HG03280 (cell line): ENCODE measurements at regions not wholly inside any gene's neighbourhood (a gene's known extent, or its start where the extent isn't known, plus 50 kb on each side); places are given as distances from the start of the nearest gene placed in this dataset.

Experiments used
- ATAC-seq: cut with Tn5 transposase; IDR thresholded peaks from one replicate; pipeline ENCODE4 v1.9.1; 2021; ENCODE audit warnings: mild to moderate bottlenecking, moderate library complexity; ENCODE audit not compliant: unreplicated experiment

DNA sequence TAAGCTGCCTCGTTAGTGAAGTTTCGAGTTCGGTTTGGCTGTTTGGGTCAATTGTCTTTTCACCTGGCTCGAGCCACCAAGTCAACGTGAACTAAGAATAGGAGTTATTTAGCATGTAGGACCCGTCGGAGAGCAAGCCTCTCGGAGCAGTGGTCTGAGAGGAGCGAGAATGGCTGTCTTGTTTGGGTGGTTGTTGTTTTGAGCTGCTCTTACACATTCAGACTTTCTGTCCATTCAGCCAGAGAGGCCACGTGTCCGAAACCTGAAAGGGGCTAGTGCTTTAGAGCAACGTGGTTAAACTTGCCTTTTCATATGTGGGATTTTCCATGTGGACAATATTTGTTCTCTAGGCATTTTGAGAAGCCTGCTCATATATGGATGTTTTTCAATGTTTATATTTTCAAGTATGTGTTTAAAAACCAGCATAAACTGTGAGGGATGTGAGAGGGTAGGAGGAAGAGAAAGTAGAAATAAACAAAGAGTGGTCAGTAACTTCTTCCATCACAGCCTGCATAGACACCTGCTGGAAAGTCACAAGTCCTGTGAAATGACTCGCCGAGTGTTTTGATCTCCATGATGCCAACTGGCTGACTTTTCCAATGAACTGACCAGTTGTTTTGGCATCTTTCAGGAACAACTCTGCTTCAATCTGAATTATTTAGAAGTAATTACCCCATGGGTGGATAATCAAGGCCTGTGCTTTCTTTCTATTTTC, 221.0 kb downstream of the ASCL1 start:
- ATAC-seq, result no peak

DNA sequence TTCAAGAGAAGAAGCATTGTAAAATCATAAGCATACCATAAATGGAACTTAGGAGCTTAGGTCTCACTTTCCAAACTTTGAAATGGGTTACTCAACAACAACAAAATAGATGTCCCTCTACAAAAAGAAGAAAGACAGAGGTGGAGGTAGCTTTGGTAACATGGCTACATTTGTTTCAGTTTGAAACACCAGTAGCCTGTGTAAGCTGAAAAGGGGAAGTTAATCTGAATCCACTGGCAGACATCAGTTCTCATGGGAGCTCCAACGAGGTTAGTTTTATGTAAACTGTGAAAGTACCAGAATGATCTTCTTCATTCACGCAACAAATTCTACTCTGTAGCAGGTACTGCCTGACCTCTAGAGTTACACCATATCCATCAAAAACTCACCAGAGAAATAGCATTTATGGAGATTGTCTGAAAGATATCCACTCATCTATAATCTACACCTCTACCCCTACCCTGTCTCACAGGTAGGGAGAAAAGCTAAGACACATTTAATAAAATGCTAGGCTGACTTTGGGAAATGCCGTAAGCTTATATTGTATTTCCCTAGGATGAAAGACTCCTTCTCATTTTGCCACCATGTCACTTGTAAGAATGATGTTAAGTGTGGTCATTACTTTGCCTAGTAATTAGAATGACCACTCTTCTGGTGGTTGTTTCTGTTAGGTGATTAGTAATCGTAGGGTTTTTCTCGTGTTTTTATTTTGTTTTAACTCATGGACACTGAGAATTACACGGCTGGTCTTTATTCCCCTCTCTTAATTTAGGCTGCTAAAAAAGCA, 224.1 kb downstream of the ASCL1 start:
- peak; percentile 85 for ATAC-seq

DNA sequence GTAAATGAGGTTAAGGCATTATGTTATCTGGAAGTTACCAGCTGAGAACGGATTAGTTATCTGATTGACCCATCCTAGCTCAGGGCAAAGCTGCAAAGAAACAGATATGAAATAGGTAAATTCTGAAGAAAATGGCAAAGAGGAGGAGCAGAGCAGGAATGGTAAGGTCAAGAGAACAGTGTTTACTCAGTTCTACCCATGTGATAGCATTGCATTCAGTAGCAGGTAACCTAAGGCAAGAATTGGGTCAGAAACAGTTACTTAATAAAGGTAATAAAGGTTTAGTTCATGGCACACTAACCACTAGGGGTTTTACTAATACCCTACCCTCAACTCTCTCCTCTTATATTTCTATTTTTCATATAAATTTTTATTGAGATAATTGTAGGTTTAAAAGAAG, 224.8 kb downstream of the ASCL1 start:
- no peak for ATAC-seq

DNA sequence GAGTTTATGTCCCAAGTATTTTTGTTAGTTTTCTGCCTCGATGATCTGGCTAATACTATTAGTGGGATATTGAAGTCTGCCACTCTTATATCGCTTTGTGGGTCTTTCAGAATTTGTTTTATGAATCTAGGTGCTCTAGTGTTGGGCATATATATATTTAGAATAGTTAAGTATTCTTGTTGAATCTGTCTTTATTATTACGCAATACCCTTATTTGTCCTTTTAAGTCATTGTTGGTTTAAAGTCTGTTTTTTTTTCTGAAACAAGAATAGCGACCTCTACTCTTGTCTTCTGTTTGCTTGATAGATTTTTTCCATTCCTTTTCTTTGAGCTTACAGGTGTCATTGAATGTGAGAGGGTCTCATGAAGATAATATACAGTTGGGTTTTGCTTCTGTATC, 239.0 kb downstream of the ASCL1 start:
- no peak for ATAC-seq

DNA sequence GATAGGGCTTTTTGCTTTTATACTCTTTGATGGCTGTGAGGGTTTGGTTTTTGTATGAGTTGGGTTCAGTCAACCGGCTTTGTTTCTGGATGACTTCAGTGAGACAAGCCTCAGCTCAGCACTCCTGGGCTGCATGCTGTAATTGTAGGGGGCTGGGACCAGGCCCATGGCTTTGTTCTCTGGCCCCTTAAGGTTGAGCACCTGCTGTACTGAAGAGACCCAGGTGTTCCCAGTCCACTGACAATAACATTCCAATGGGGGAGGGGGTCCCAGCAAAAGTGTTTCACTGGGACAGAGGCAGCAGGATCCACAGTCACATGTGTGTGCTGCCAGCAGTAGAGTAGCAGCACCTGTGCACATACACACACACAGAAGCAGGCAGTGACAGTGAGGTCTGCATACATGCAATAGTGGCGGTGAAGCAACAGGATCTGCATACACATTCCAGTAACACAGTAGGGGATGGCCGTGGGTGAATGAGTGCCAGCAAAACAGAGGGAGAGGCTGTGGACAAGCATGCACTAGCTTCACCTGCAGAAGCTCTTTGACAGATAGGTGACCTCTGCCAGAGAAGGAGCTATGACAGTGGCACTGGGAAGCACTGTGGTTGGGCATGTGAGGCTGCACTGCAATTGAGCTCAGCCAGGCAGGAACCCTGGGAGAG, 240.4 kb downstream of the ASCL1 start:
- ATAC-seq, result no peak

DNA sequence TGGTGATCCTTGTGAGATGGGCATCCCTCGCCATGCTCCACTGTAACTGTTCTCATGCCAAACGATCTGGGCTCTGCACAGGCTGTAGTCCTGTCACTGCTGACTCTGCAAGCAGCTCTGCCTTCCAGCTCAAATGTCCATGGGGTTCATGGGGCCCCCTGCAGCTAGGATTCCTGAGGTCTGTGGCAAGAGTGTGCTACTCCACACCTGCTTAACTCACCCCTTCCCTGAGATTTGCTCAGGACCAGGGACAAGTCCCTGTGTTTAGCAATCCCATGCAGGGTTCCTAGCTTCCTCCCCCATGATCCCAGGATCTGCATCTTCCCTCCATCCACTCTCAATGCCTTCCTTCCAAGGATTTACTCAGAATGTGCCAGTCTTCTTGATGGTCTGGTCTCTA, 241.0 kb downstream of the ASCL1 start:
- no peak for ATAC-seq

DNA sequence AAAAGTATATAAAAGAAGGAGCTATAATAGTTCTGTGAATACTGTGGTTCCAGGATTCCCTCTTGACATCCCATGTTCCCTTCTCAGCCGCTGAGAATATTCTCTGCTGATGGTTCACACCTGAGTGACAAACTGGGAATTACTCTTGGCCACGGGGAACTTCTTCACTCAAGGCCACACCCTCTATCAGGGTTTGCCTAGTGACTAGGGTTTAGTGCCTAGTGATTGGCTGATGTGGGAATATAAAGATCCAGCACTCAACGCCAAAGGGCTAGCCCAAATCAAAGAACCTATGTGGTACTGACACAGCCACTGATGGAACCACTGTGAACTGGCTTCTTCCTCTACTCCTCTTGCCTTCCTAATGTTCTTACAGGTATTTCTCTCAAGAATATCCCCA, 248.4 kb downstream of the ASCL1 start:
- no peak for ATAC-seq

DNA sequence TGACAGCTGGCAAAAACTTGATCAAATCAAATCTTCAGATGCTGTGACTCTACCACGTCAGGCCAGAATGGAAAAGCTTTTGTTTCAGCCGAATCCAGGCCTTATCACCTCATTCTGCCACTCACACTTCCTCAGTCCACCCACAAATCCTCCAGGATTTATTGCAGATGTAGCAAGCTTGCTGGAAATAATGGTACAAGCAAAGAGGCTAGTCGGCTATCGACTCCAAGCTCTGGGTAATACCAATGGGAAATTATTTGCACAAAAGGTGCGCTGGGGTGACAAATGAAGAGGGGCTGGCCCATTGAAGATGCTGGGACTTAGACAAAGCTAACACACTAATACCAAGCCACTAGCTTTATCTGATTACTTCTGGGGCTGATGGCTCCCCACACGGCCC, 250.5 kb downstream of the ASCL1 start:
- ATAC-seq, result no peak

DNA sequence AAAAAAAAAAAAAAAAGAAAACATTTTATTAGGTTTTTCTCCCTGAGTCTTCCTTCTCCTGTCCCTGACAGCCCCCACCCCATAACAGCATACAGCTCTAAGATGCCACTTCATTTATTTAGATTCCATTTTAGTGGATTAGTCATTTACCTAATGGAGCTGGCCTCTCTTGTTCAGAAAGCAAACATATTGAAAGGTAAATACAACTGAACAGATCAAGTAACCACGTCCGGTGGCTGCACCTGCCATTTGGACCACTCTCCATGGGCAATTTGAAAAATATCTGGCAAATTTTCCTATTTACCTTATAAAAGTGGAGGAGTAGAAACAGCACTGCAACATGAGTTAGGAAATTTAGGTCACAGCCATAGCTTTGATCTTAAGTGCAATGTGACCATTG, 254.6 kb downstream of the C12orf42 start:
- ATAC-seq, result no peak

DNA sequence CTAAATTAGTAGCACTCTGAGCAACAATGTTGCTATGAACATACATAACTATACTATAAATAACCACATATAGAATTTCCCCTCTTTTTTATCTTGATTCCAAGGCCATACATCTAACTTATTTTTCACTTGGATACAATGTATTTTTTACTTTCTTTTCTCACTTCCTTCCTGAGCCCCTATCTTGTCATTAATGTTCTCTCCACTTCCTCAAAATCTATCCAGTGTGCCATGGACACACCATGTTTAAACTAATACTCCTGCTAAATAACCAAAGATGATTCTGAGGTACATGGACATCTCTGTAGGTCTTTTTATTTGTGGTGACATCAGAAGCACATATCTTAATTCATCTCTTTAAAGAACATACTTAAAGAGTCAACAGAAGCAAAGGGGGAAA, 251.2 kb downstream of the C12orf42 start:
- ATAC-seq, result no peak

DNA sequence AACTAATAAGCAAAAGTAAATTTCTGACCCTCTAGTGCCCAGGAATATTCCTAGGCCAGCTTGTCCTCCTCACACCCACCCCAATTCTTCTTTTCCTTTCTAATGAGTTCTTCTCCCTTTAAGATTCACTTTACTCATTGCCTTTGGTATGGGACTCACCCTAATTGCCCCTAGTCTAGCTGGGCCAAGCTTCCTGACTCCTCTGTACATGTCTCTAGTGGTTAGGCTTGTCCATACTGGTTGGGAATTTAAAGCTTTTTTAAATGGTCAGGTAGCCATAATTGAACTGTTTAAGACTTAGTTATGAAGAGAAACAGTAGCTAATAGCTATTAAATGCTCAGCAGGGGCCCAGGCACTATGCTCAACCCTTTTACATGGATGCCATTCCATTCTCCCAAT, 248.2 kb downstream of the C12orf42 start:
- ATAC-seq, result no peak

DNA sequence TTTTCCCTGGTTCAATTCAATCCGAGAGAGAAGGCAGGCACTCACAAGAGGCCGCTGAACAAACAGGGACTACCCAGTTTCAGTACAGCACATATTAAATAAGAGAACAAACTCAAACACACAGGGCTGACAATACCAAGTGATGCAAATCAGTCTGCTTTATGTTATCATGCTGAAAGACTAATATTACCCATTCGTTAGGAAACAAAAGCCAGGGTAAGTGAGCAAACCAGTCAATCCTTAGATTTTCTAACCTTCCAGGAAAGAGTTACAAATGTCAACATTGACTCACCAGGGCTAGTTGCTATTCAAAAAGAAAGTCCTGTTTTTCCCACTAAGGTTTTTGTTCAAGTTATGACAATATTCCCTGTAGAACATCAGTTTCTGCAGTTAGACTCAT, 246.2 kb downstream of the C12orf42 start:
- ATAC-seq, result no peak

DNA sequence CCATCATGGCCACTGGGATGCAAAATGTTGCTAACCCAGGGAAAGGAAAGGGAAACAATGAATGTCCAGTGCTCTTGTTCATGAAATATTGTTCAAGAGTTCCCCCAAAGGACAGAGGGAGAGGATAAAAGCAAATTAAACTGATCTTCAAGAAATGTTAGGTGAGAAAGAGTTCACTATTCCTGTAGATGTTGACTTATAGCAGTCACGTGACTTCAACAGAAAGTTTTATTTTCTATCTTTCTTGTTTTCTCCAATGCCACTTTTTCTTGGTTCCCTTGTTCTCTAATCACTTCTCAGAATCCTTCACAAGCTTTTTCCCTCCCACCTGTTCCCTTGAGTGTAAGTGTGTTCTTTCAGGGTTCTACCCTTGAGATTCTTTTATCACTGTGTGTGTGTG, 245.3 kb downstream of the C12orf42 start:
- no peak for ATAC-seq
